OCI-LY1 (cell line): ENCODE measurements at regions not wholly inside any gene's neighbourhood (a gene's known extent, or its start where the extent isn't known, plus 50 kb on each side); places are given as distances from the start of the nearest gene placed in this dataset.

Experiments used
- H2AFZ ChIP-seq: fragments of 200-600 bp; sonication (generic), shearing (Covaris generic); 2 replicates; pipeline ENCODE4 v1.6.0; 2014; ENCODE audit warnings: antibody characterized with exemption, mild to moderate bottlenecking, low read length
- H3F3A ChIP-seq: fragments of 200-600 bp; sonication (generic), shearing (Covaris generic); 2 replicates; pipeline ENCODE4 v1.6.0; 2014; ENCODE audit warnings: mild to moderate bottlenecking, antibody characterized with exemption, low read length, moderate library complexity; ENCODE audit not compliant: insufficient read depth
- H3K27ac ChIP-seq: fragments of 200-600 bp; sonication (generic); 2 replicates; pipeline ENCODE4 v1.5.1; 2014; ENCODE audit warnings: low read length, mixed run types, mild to moderate bottlenecking, low read depth; ENCODE audit not compliant: poor library complexity, severe bottlenecking
- H3K27me3 ChIP-seq: fragments of 200-600 bp; sonication (generic); 2 replicates; pipeline ENCODE4 v1.6.0; 2014; ENCODE audit warnings: antibody characterized with exemption, mild to moderate bottlenecking, low read length, moderate library complexity; ENCODE audit not compliant: insufficient read depth
- H3K36me3 ChIP-seq: fragments of 200-600 bp; sonication (generic); 2 replicates; pipeline ENCODE4 v1.6.1; 2014; ENCODE audit warnings: mild to moderate bottlenecking, antibody characterized with exemption, low read length, moderate library complexity, mixed read lengths; ENCODE audit not compliant: insufficient read depth
- H3K4me1 ChIP-seq: fragments of 200-600 bp; sonication (generic); 2 replicates; pipeline ENCODE4 v1.5.1; 2014; ENCODE audit warnings: mild to moderate bottlenecking, low read length, moderate library complexity; ENCODE audit not compliant: insufficient read depth, severe bottlenecking
- H3K4me2 ChIP-seq: fragments of 200-600 bp; sonication (generic), shearing (Covaris generic); 2 replicates; pipeline ENCODE4 v1.6.1; 2014; ENCODE audit warnings: low read length
- H3K4me3 ChIP-seq: fragments of 200-600 bp; sonication (generic); 2 replicates; pipeline ENCODE4 v1.5.1; 2014; ENCODE audit warnings: low read length, low read depth, mild to moderate bottlenecking, mixed read lengths; ENCODE audit not compliant: poor library complexity, severe bottlenecking
- H3K79me2 ChIP-seq: fragments of 200-600 bp; shearing (Covaris generic); 2 replicates; pipeline ENCODE4 v1.6.1; 2016; ENCODE audit warnings: mixed run types, low read length, mixed read lengths; ENCODE audit not compliant: insufficient read depth
- H3K9ac ChIP-seq: fragments of 200-600 bp; sonication (generic), shearing (Covaris generic); 2 replicates; pipeline ENCODE4 v1.6.1; 2014; ENCODE audit warnings: mild to moderate bottlenecking, low read length, mixed read lengths
- H3K9me2 ChIP-seq: fragments of 200-600 bp; sonication (generic), shearing (Covaris generic); 2 replicates; pipeline ENCODE4 v1.6.1; 2014; ENCODE audit warnings: low read depth, mild to moderate bottlenecking, low read length, mixed read lengths
- H3K9me3 ChIP-seq: fragments of 200-600 bp; shearing (Covaris generic); 2 replicates; pipeline ENCODE4 v1.6.1; 2014; ENCODE audit warnings: low read length, mixed read lengths
- H4K20me1 ChIP-seq: fragments of 200-600 bp; sonication (generic), shearing (Covaris generic); 2 replicates; pipeline ENCODE4 v1.6.0; 2016; ENCODE audit warnings: mild to moderate bottlenecking, low read length; ENCODE audit not compliant: insufficient read depth
- CTCF ChIP-seq: fragments of 200-600 bp; sonication (generic), shearing (Covaris generic); IDR thresholded peaks from 2 replicates; pipeline ENCODE4 v1.5.1; 2017; ENCODE audit warnings: mild to moderate bottlenecking, antibody characterized with exemption, low read length, moderate library complexity, mixed read lengths
- EZH2 ChIP-seq: fragments of 200-600 bp; sonication (generic), shearing (Covaris generic); IDR thresholded peaks from 2 replicates; pipeline ENCODE4 v1.8.0; 2017; ENCODE audit warnings: borderline replicate concordance, mixed run types, mild to moderate bottlenecking, antibody characterized with exemption, low read length, moderate library complexity, mixed read lengths

- H3K9ac ChIP-seq: no peak overlapping the region
- H3K36me3 ChIP-seq: no peaks in the 10 kb centered on the region
- H3K27ac ChIP-seq: peak overlapping the region; percentile 4
- 0 out of 2 replicates have a peak, but pooled peaks cover 5% of the 10 kb centered on the region for H3K9me3 ChIP-seq
- H4K20me1 ChIP-seq: no peaks in the 10 kb centered on the region
- no peak overlapping the region for H3K4me3 ChIP-seq
- H3K9me2 ChIP-seq: no peaks in the 10 kb centered on the region
- H3F3A ChIP-seq: no peaks in the 10 kb centered on the region
- peaks cover 26% of the 10 kb centered on the region for H3K4me1 ChIP-seq
- no peaks in the 10 kb centered on the region for H3K79me2 ChIP-seq
- peak overlapping the region; percentile 87 for H2AFZ ChIP-seq
- H3K27me3 ChIP-seq: no peaks in the 10 kb centered on the region
- TF ChIP-seq EZH2: no peak
- H3K4me2 ChIP-seq: no peak overlapping the region
Measured at GRCh38 chr4:186954956-186955355, 231.3 kb upstream of the FAT1 start.

GRCh38 chr4:186957952-186958555 is 234.4 kb upstream of the FAT1 start:
- H3K27me3 ChIP-seq: no peaks in the 10 kb centered on the region

GRCh38 chr4:186958726-186959350 is 235.2 kb upstream of the FAT1 start:
- Histone ChIP-seq H3K27ac (no peak overlapping the region), H3K9ac (no peak overlapping the region), H3K36me3 (no peaks in the 10 kb centered on the region), H3K4me1 (peaks cover 13% of the 10 kb centered on the region), H3K79me2 (no peaks in the 10 kb centered on the region), H2AFZ (no peak overlapping the region), H4K20me1 (no peaks in the 10 kb centered on the region), H3K4me3 (no peak overlapping the region), H3F3A (no peaks in the 10 kb centered on the region), H3K9me3 (no peaks in the 10 kb centered on the region), H3K4me2 (no peak overlapping the region), H3K27me3 (no peaks in the 10 kb centered on the region), H3K9me2 (no peaks in the 10 kb centered on the region)
- TF ChIP-seq CTCF: no peak
- TF ChIP-seq EZH2: no peak

More at GRCh38 chr4:186957952-186958555, 234.4 kb upstream of the FAT1 start:
- no peaks in the 10 kb centered on the region for H3K36me3 ChIP-seq
- no peaks in the 10 kb centered on the region for H4K20me1 ChIP-seq
- no peaks in the 10 kb centered on the region for H3K9me2 ChIP-seq
- no peak overlapping the region for H3K9ac ChIP-seq
- H3K4me2 ChIP-seq: no peak overlapping the region
- no peak for TF ChIP-seq CTCF
- no peak for TF ChIP-seq EZH2
- peaks cover 20% of the 10 kb centered on the region for H3K4me1 ChIP-seq
- no peaks in the 10 kb centered on the region for H3F3A ChIP-seq
- H3K27ac ChIP-seq: no peak overlapping the region
- no peaks in the 10 kb centered on the region for H3K9me3 ChIP-seq
- no peak overlapping the region for H3K4me3 ChIP-seq
- no peak overlapping the region for H2AFZ ChIP-seq
- no peaks in the 10 kb centered on the region for H3K79me2 ChIP-seq
